HEK293 (cell line): ENCODE measurements at regions not wholly inside any gene's neighbourhood (a gene's known extent, or its start where the extent isn't known, plus 50 kb on each side); places are given as distances from the start of the nearest gene placed in this dataset.

Experiments used
- CTCF ChIA-PET: fragments of 350-600 bp; formaldehyde crosslinking; extraction: SDS; loops from one replicate; lab custom pipeline; 2021; ENCODE audit warnings: antibody characterized with exemption; lab: Yijun Ruan, JAX
- POLR2A ChIA-PET: fragments of 300-600 bp; formaldehyde crosslinking; extraction: SDS; loops from one replicate; lab custom pipeline; 2020; ENCODE audit warnings: antibody characterized with exemption, inconsistent platforms; lab: Yijun Ruan, JAX
- H3K27ac ChIP-seq: fragments of 200-500 bp; sonication (Bioruptor generic); 2 replicates; pipeline ENCODE4 v1.5.1; 2014; ENCODE audit warnings: low read depth, low read length, control low read depth, inconsistent platforms; ENCODE audit errors: extremely low read depth
- H3K36me3 ChIP-seq, 2 experiments: fragments of 200-500 bp in 1 of 2; sonication (Bioruptor generic) in 1 of 2; 1 replicate in 1 of 2; 2 replicates in 1 of 2; pipeline ENCODE4 v1.5.1; 2014 to 2017; ENCODE audit warnings: inconsistent platforms in 2 of 2, low read length in 2 of 2; ENCODE audit not compliant: control insufficient read depth in 2 of 2, insufficient read depth in 1 of 2
- H3K4me1 ChIP-seq: fragments of 200-500 bp; sonication (Bioruptor generic); 2 replicates; pipeline ENCODE4 v1.5.1; 2014; ENCODE audit warnings: mild to moderate bottlenecking, low read length, inconsistent platforms; ENCODE audit not compliant: control insufficient read depth, insufficient read depth
- H3K4me3 ChIP-seq: 2 replicates; pipeline ENCODE4 v1.5.1; 2011; ENCODE audit warnings: low read depth, mild to moderate bottlenecking, control low read depth, low read length, moderate library complexity
- H3K9me3 ChIP-seq: fragments of 200-500 bp; sonication (Bioruptor generic); 2 replicates; pipeline ENCODE4 v1.5.1; 2014; ENCODE audit warnings: low read depth, low read length, inconsistent platforms; ENCODE audit not compliant: control insufficient read depth, insufficient read depth
- GFI1B ChIP-seq: fragments of 450-650 bp; formaldehyde crosslinking; IDR thresholded peaks from 2 replicates; pipeline ENCODE4 v1.5.1; 2016; ENCODE audit warnings: missing biosample characterization, missing genetic modification characterization
- MYNN ChIP-seq: fragments of 450-650 bp; formaldehyde crosslinking; IDR thresholded peaks from 2 replicates; pipeline ENCODE4 v1.5.1; 2016; ENCODE audit warnings: missing biosample characterization, missing genetic modification characterization, borderline replicate concordance
- OSR2 ChIP-seq: fragments of 450-650 bp; formaldehyde crosslinking; IDR thresholded peaks from 2 replicates; pipeline ENCODE4 v1.5.1; 2016; ENCODE audit warnings: missing biosample characterization, missing genetic modification characterization
- PRDM10 ChIP-seq: fragments of 450-650 bp; formaldehyde crosslinking; IDR thresholded peaks from 2 replicates; pipeline ENCODE4 v1.5.1; 2016; ENCODE audit warnings: missing biosample characterization, missing genetic modification characterization
- SP7 ChIP-seq: fragments of 450-650 bp; formaldehyde crosslinking; IDR thresholded peaks from 2 replicates; pipeline ENCODE4 v1.5.1; 2016; ENCODE audit warnings: missing biosample characterization, missing genetic modification characterization
- TRIM28 ChIP-seq: IDR thresholded peaks from 2 replicates; pipeline ENCODE4 v1.6.1; 2011; ENCODE audit warnings: low read length, control low read depth, borderline replicate concordance
- ZBTB21 ChIP-seq: fragments of 450-650 bp; formaldehyde crosslinking; IDR thresholded peaks from 2 replicates; pipeline ENCODE4 v1.5.1; 2017; ENCODE audit warnings: missing biosample characterization, missing genetic modification characterization
- ZBTB48 ChIP-seq: fragments of 450-650 bp; formaldehyde crosslinking; IDR thresholded peaks from 2 replicates; pipeline ENCODE4 v1.5.1; 2016; ENCODE audit warnings: missing biosample characterization, missing genetic modification characterization
- ZBTB7A ChIP-seq: fragments of 450-650 bp; formaldehyde crosslinking; IDR thresholded peaks from 2 replicates; pipeline ENCODE4 v1.5.1; 2016; ENCODE audit warnings: low read depth, missing biosample characterization, missing genetic modification characterization
- ZBTB8A ChIP-seq: fragments of 450-650 bp; formaldehyde crosslinking; IDR thresholded peaks from 2 replicates; pipeline ENCODE4 v1.5.1; 2016; ENCODE audit warnings: missing biosample characterization, missing genetic modification characterization
- ZEB2 ChIP-seq: fragments of 450-650 bp; formaldehyde crosslinking; IDR thresholded peaks from 2 replicates; pipeline ENCODE4 v1.5.1; 2016; ENCODE audit warnings: missing biosample characterization, missing genetic modification characterization
- ZFP41 ChIP-seq: fragments of 450-650 bp; formaldehyde crosslinking; IDR thresholded peaks from 2 replicates; pipeline ENCODE4 v1.5.1; 2016; ENCODE audit warnings: missing biosample characterization, missing genetic modification characterization, borderline replicate concordance
- ZNF174 ChIP-seq: fragments of 450-650 bp; formaldehyde crosslinking; IDR thresholded peaks from 2 replicates; pipeline ENCODE4 v1.5.0; 2017; ENCODE audit warnings: missing biosample characterization, mild to moderate bottlenecking, missing genetic modification characterization
- ZNF184 ChIP-seq: fragments of 450-650 bp; IDR thresholded peaks from 2 replicates; pipeline ENCODE4 v1.5.1; 2018; ENCODE audit warnings: missing biosample characterization, mild to moderate bottlenecking, missing genetic modification characterization
- ZNF274 ChIP-seq, 2 experiments: fragments of 200-500 bp in 1 of 2; fragments of 450-650 bp in 1 of 2; sonication (Bioruptor generic) in 1 of 2; formaldehyde crosslinking in 1 of 2; IDR thresholded peaks; 2 replicates each; pipeline versions ENCODE4 v1.5.1 to v1.6.1; 2014 to 2016; ENCODE audit warnings: borderline replicate concordance in 1 of 2, inconsistent platforms in 1 of 2, low read length in 1 of 2, missing biosample characterization in 1 of 2, missing genetic modification characterization in 1 of 2
- ZNF335 ChIP-seq: fragments of 450-650 bp; formaldehyde crosslinking; conservative IDR thresholded peaks from 2 replicates; pipeline ENCODE4 v1.5.1; 2016; ENCODE audit warnings: missing biosample characterization, missing genetic modification characterization
- ZNF473 ChIP-seq: fragments of 450-650 bp; formaldehyde crosslinking; IDR thresholded peaks from 2 replicates; pipeline ENCODE4 v1.5.1; 2017; ENCODE audit warnings: missing biosample characterization, missing genetic modification characterization
- ZNF488 ChIP-seq: fragments of 450-650 bp; formaldehyde crosslinking; IDR thresholded peaks from 2 replicates; pipeline ENCODE4 v1.5.1; 2016; ENCODE audit warnings: missing biosample characterization, missing genetic modification characterization
- ZNF654 ChIP-seq: fragments of 450-650 bp; formaldehyde crosslinking; IDR thresholded peaks from 2 replicates; pipeline ENCODE4 v1.5.1; 2016; ENCODE audit warnings: low read depth, missing biosample characterization, missing genetic modification characterization
- ZNF747 ChIP-seq: fragments of 450-650 bp; formaldehyde crosslinking; IDR thresholded peaks from 2 replicates; pipeline ENCODE4 v1.5.1; 2016; ENCODE audit warnings: missing biosample characterization, missing genetic modification characterization
- ZSCAN16 ChIP-seq: fragments of 450-650 bp; formaldehyde crosslinking; IDR thresholded peaks from 2 replicates; pipeline ENCODE4 v1.5.1; 2016; ENCODE audit warnings: missing biosample characterization, missing genetic modification characterization
- ZSCAN30 ChIP-seq: fragments of 450-650 bp; IDR thresholded peaks from 2 replicates; pipeline ENCODE4 v1.5.1; 2018; ENCODE audit warnings: missing biosample characterization, mild to moderate bottlenecking, missing genetic modification characterization, moderate library complexity
- TF ChIP-seq, protein P1 (sequence below): fragments of 450-650 bp; formaldehyde crosslinking; optimal IDR thresholded peaks from 2 replicates; pipeline ENCODE3; 2016; ENCODE audit warnings: missing biosample characterization, mild to moderate bottlenecking, missing genetic modification characterization
- TF ChIP-seq, protein P2 (sequence below): fragments of 450-650 bp; formaldehyde crosslinking; IDR thresholded peaks from 2 replicates; pipeline ENCODE4 v1.5.1; 2016; ENCODE audit warnings: missing biosample characterization, missing genetic modification characterization, borderline replicate concordance

DNA sequence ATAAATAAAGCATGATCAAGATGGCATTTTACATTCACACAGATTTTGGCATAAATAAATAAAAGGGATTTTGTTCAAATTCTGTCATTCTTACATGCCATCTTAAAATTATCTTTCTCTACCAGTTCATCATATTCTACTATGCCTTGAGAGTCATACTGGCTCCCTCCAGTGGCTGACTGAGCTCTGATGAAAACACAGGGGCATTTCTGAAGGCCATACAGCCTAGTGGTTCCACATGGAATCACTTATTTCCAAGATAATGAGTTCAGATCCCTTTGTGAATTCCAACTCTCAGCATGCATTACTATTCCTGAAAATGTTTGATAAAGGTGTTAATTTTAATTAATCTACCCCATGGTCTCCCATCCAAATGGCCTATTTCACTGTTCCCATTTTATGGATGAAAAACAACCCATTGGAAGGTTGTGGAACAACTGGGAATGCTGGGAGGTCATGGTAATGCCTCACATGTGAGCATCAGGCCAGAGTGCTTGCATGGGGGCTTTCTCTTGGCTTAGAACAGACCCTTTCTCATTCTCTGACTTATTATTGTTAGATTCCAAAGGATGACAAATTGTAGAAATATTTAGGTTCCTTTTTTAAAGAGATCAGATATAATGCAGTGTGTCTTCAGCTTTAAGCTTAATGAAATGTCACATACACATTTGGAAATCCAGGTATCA is 622.4 kb upstream of the PKN2 start:
- CTCF ChIA-PET = interaction anchor here (0.5 to 3.6 kb wide), 14 partner anchors 10 to 933 kb away, joined by 3 to 12 read pairs (median 3); no protein-coding TSS in a partner anchor
- H3K4me3 ChIP-seq = no peak overlapping the region
- H3K9me3 ChIP-seq = no peaks in the 10 kb centered on the region
- POLR2A ChIA-PET = no interaction called here
- H3K4me1 ChIP-seq = no peaks in the 10 kb centered on the region
- H3K27ac ChIP-seq = no peak overlapping the region
- H3K36me3 ChIP-seq = no peaks in the 10 kb centered on the region
- peak; percentile 48 for TF ChIP-seq ZNF654
- TF ChIP-seq ZSCAN30 = peak; percentile 42; the same call in 1 of the 2 replicates
- no peak for TF ChIP-seq MYNN (tag by site-specific recombination)
- no peak for TF ChIP-seq OSR2

GRCh38 chr1:88062650-88063153 is 621.4 kb upstream of the PKN2 start:
- Histone ChIP-seq H3K36me3 (no peaks in the 10 kb centered on the region), H3K4me1 (no peaks in the 10 kb centered on the region), H3K9me3 (no peaks in the 10 kb centered on the region), H3K27ac (no peak overlapping the region), H3K4me3 (no peak overlapping the region)
- POLR2A ChIA-PET = no interaction called here
- no peak for TF ChIP-seq GFI1B (tag by site-specific recombination)
- no peak for TF ChIP-seq ZNF274 (IDR thresholded peaks at IDR 0.05; ENCODE audit: low read length)
- no peak for TF ChIP-seq ZNF274 (tag by site-specific recombination; IDR thresholded peaks at IDR 0.05; ENCODE audit: borderline replicate concordance)
- no peak for TF ChIP-seq ZNF747 (tag by site-specific recombination)
- TF ChIP-seq ZBTB8A (tag by site-specific recombination) = no peak
- TF ChIP-seq ZNF184 (tag by site-specific recombination) = no peak
- TF ChIP-seq ZBTB7A (tag by site-specific recombination) = no peak
- no peak for TF ChIP-seq ZBTB21 (tag by site-specific recombination)
- no peak for TF ChIP-seq ZSCAN16 (tag by site-specific recombination)
- no peak for TF ChIP-seq ZNF174 (tag by site-specific recombination)
- TF ChIP-seq ZNF335 = no peak
- TF ChIP-seq PRDM10 = no peak
- no peak for TF ChIP-seq ZBTB48
- TF ChIP-seq ZFP41 = no peak
- no peak for TF ChIP-seq ZNF473 (tag by site-specific recombination)
- no peak for TF ChIP-seq ZEB2 (tag by site-specific recombination)
- TF ChIP-seq, protein P1, sequence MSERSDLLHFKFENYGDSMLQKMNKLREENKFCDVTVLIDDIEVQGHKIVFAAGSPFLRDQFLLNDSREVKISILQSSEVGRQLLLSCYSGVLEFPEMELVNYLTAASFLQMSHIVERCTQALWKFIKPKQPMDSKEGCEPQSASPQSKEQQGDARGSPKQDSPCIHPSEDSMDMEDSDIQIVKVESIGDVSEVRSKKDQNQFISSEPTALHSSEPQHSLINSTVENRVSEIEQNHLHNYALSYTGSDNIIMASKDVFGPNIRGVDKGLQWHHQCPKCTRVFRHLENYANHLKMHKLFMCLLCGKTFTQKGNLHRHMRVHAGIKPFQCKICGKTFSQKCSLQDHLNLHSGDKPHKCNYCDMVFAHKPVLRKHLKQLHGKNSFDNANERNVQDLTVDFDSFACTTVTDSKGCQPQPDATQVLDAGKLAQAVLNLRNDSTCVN (tag by site-specific recombination) = no peak
- no peak for TF ChIP-seq TRIM28
- no peak for TF ChIP-seq SP7
- TF ChIP-seq, protein P2, sequence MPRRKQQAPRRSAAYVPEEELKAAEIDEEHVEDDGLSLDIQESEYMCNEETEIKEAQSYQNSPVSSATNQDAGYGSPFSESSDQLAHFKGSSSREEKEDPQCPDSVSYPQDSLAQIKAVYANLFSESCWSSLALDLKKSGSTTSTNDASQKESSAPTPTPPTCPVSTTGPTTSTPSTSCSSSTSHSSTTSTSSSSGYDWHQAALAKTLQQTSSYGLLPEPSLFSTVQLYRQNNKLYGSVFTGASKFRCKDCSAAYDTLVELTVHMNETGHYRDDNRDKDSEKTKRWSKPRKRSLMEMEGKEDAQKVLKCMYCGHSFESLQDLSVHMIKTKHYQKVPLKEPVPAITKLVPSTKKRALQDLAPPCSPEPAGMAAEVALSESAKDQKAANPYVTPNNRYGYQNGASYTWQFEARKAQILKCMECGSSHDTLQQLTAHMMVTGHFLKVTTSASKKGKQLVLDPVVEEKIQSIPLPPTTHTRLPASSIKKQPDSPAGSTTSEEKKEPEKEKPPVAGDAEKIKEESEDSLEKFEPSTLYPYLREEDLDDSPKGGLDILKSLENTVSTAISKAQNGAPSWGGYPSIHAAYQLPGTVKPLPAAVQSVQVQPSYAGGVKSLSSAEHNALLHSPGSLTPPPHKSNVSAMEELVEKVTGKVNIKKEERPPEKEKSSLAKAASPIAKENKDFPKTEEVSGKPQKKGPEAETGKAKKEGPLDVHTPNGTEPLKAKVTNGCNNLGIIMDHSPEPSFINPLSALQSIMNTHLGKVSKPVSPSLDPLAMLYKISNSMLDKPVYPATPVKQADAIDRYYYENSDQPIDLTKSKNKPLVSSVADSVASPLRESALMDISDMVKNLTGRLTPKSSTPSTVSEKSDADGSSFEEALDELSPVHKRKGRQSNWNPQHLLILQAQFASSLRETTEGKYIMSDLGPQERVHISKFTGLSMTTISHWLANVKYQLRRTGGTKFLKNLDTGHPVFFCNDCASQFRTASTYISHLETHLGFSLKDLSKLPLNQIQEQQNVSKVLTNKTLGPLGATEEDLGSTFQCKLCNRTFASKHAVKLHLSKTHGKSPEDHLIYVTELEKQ (tag by site-specific recombination) = no peak
- no peak for TF ChIP-seq ZNF488 (tag by site-specific recombination)
- CTCF ChIA-PET = interaction anchor here (0.6 to 3.6 kb wide), 7 partner anchors 9 to 770 kb away, joined by 3 to 12 read pairs (median 4); no protein-coding TSS in a partner anchor
